Prostate gland (tissue), 2 donors: ENCODE measurements at regions not wholly inside any gene's neighbourhood (a gene's known extent, or its start where the extent isn't known, plus 50 kb on each side); places are given as distances from the start of the nearest gene placed in this dataset.

Experiments used
- POLR2A ChIP-seq: fragments of 450-650 bp; IDR thresholded peaks from one replicate; pipeline ENCODE4 v1.6.1; 2016; ENCODE audit warnings: antibody characterized with exemption, mild to moderate bottlenecking
- POLR2AphosphoS5 ChIP-seq: sonication (generic); formaldehyde crosslinking; IDR thresholded peaks from one replicate; pipeline ENCODE4 v1.6.1; 2017; ENCODE audit warnings: antibody characterized with exemption
- TF ChIP-seq, protein P1 (sequence below), 4 experiments: fragments of 200-600 bp in 2 of 4; fragments of 450-650 bp in 2 of 4; sonication (generic) in 2 of 4; IDR thresholded peaks; 1 replicate in 3 of 4; 2 replicates in 1 of 4; pipeline ENCODE4 v1.5.1; 2016 to 2019; ENCODE audit warnings: antibody characterized with exemption in 4 of 4, mild to moderate bottlenecking in 2 of 4, moderate library complexity in 2 of 4

DNA sequence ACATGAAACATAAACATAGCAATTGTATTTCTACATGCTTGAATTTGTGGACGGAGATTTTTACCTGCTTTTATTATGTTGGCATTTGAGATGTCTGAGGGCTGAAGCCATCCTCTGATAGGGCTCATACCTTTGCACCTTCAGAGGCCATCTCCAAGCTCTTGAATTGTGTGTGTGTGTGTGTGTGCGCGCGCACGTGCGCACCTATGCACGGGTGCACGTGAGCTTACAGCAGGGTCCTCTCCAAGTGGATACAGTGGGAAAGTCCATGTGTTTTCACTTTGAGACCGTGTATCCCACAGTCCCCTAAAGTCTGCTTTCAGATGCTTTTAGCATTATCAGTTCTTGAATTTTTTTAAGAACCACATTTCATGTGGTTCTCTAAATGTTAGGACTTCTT is 178.6 kb downstream of the RAB11FIP2 start:
- TF ChIP-seq POLR2A: no peak
- TF ChIP-seq, protein P1, sequence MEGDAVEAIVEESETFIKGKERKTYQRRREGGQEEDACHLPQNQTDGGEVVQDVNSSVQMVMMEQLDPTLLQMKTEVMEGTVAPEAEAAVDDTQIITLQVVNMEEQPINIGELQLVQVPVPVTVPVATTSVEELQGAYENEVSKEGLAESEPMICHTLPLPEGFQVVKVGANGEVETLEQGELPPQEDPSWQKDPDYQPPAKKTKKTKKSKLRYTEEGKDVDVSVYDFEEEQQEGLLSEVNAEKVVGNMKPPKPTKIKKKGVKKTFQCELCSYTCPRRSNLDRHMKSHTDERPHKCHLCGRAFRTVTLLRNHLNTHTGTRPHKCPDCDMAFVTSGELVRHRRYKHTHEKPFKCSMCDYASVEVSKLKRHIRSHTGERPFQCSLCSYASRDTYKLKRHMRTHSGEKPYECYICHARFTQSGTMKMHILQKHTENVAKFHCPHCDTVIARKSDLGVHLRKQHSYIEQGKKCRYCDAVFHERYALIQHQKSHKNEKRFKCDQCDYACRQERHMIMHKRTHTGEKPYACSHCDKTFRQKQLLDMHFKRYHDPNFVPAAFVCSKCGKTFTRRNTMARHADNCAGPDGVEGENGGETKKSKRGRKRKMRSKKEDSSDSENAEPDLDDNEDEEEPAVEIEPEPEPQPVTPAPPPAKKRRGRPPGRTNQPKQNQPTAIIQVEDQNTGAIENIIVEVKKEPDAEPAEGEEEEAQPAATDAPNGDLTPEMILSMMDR (IDR thresholded peaks at IDR 0.05): no peak
- TF ChIP-seq POLR2AphosphoS5: no peak
